Ovary (tissue), 7 donors: ENCODE measurements at regions not wholly inside any gene's neighbourhood (a gene's known extent, or its start where the extent isn't known, plus 50 kb on each side); places are given as distances from the start of the nearest gene placed in this dataset.

Experiments used
- DNase-seq, 5 donors: peaks; one replicate each; pipeline ENCODE4 v3.0.0-alpha.2; 2019 to 2020
- H3K27ac ChIP-seq, 2 donors: fragments of 200-600 bp; one replicate each; pipeline versions ENCODE4 v1.5.1 to v1.8.0; 2019 to 2022
- H3K27me3 ChIP-seq: fragments of 200-600 bp; one replicate; pipeline ENCODE4 v1.8.0; 2022
- H3K36me3 ChIP-seq: fragments of 200-600 bp; sonication (generic); one replicate; pipeline ENCODE4 v1.5.1; 2019
- H3K4me1 ChIP-seq: one replicate; pipeline ENCODE4 v1.8.1; 2013; ENCODE audit warnings: mild to moderate bottlenecking, moderate library complexity; ENCODE audit not compliant: insufficient read depth
- H3K4me3 ChIP-seq: fragments of 200-600 bp; sonication (generic); one replicate; pipeline ENCODE4 v1.5.1; 2017
- H3K9me3 ChIP-seq, 2 donors: fragments of 200-600 bp in 1 of 2; sonication (generic) in 1 of 2; one replicate each; pipeline versions ENCODE4 v1.5.1 to v1.8.1; 2013 to 2019; ENCODE audit warnings: mild to moderate bottlenecking in 1 of 2, moderate library complexity in 1 of 2
- CTCF ChIP-seq, 3 donors: fragments of 450-650 bp in 2 of 3; fragments of 200-600 bp in 1 of 3; IDR thresholded peaks; one replicate each; pipeline versions ENCODE4 v1.5.1 to v1.8.0; 2016 to 2022; ENCODE audit warnings: antibody characterized with exemption in 3 of 3, mild to moderate bottlenecking in 1 of 3
- EP300 ChIP-seq: sonication (generic); formaldehyde crosslinking; IDR thresholded peaks from one replicate; pipeline ENCODE4 v1.6.1; 2017; ENCODE audit warnings: antibody characterized with exemption
- POLR2A ChIP-seq: fragments of 450-650 bp; IDR thresholded peaks from one replicate; pipeline ENCODE4 v1.6.1; 2017; ENCODE audit warnings: antibody characterized with exemption, mild to moderate bottlenecking, moderate library complexity
- WGBS, 3 donors: extraction: QIAGEN DNeasy Blood & Tissue Kit in 1 of 3; methylation state at CpG; one replicate each; pipeline versions ENCODE4 v1.1.5 to v1.1.7; 2013 to 2017; 5-methylcytosine and 5-hydroxymethylcytosine counted together
- intact Hi-C, 4 donors: fragments of 100-400 bp; cut with DNase I; formaldehyde crosslinking; loops; one replicate each; pipeline versions ENCODE4 v1.11.0 to v1.15.1; 2022 to 2023
- donor health status: DM: no; HTN: no; CAD: no; lungs with moderate emphysema.
- donor health status: DM: no; HTN: no; CAD: no.
- donor health status: Bipolar disorder and iron deficiency.
- donor health status: DM: no; HTN: no; CAD: no.
- donor health status: DM: yes; HTN: yes; CAD: no.

GRCh38 chr7:46386428-46387399, 465.6 kb upstream of the IGFBP3 start:
- intact Hi-C loops, result no loop called here
- no peaks in the 10 kb centered on the region for H3K9me3 ChIP-seq
- no peak for TF ChIP-seq CTCF (IDR thresholded peaks at IDR 0.05)
- no peak for TF ChIP-seq POLR2A
- TF ChIP-seq EP300, result no peak
- no peak for DNase-seq
- no peak overlapping the region for H3K27ac ChIP-seq
- WGBS, 3 donors, result 56 to 67% (median 60%) methylated on average over 6 of the region's 6 CpGs
- no peaks in the 10 kb centered on the region for H3K27me3 ChIP-seq
- no peak overlapping the region for H3K4me3 ChIP-seq
- H3K36me3 ChIP-seq, result no peaks in the 10 kb centered on the region
- H3K4me1 ChIP-seq, result no peaks in the 10 kb centered on the region

DNA sequence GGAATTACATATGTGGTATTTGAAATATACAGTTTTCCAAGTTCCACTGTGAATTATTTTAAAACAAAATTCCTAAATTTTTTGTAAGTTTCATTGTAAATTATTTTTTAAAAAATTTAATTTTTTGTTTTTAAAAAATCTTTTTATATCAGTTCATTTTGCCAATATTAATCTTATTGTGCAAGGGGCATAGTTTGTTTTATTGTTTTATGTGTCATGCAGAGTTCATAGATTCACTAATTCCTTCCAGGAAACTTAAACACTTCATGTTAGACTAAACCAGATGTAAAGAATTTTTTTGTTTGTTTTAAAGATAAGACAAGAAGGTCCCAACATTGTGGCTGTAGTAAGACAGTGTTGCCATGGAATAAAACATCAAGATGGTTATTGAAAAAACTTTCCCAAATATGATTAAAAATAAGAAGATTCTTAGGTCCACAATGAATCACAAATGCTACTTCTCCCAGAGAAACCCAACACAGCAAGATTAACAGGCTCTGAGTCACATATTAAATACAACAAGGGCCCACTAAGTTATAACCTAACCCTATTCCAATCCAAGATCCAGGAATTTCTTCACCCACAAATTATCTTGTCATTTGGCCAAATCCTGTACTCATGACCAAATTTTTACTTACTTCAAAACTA, 464.7 kb upstream of the IGFBP3 start:
- no peak for DNase-seq
- Histone ChIP-seq H3K4me3 (no peak overlapping the region), H3K9me3 (no peaks in the 10 kb centered on the region), H3K36me3 (no peaks in the 10 kb centered on the region), H3K27ac (no peak overlapping the region), H3K4me1 (no peaks in the 10 kb centered on the region), H3K27me3 (no peaks in the 10 kb centered on the region)
- no peak for TF ChIP-seq EP300
- intact Hi-C loops, result no loop called here

GRCh38 chr7:46383605-46384004, 462.5 kb upstream of the IGFBP3 start:
- H3K27me3 ChIP-seq, result no peaks in the 10 kb centered on the region
- WGBS, 3 donors, result 89 to 91% (median 91%) methylated on average over 2 of the region's 2 CpGs
- intact Hi-C loops, result no loop called here

DNA sequence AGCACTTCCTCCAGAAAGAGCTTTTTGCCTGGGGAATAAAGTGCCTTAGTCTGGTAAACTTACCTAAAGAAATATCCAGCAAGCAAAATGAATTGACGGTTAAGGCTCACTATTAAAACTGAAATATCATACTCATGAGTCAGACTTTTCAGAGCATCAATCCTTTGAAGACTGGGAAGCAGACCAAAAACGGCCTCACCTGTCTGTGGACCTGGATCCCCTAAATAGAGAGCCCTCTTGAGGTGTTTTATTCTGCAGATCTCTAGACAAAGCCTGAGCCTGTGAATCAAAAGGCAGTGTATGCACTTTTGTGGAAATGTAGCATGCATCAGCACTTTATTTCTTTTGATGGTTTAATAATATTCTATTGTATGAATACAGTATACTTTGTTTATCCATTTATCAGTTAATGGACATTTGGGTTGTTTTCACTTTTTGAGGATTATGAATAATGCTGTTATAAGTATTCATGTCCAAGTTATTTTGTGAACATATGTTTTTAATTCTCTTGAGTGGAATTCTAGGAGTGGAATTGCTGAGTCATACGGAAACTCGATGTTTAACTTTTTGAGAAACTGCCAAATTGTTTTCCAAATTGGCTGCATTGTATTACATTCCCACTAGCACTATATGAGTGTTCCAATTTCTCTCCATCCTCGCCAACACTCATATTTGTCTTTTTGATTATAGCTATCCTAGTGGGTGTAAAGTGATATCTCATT, 449.0 kb upstream of the IGFBP3 start:
- 42 to 53% (median 46%) methylated on average over 5 of the region's 5 CpGs for WGBS, 3 donors
- H3K27ac ChIP-seq, result no peak overlapping the region
- H3K4me1 ChIP-seq, result no peaks in the 10 kb centered on the region
- no peak for DNase-seq
- H3K4me3 ChIP-seq, result no peak overlapping the region
- H3K9me3 ChIP-seq, result no peaks in the 10 kb centered on the region
- H3K27me3 ChIP-seq, result no peaks in the 10 kb centered on the region
- intact Hi-C loops, result no loop called here
- no peaks in the 10 kb centered on the region for H3K36me3 ChIP-seq
- TF ChIP-seq EP300 (no peak), CTCF (IDR thresholded peaks at IDR 0.05) (no peak), POLR2A (no peak)

More at GRCh38 chr7:46383605-46384004, 462.5 kb upstream of the IGFBP3 start:
- H3K4me3 ChIP-seq, result no peak overlapping the region
- H3K9me3 ChIP-seq, result no peaks in the 10 kb centered on the region
- no peaks in the 10 kb centered on the region for H3K36me3 ChIP-seq
- TF ChIP-seq POLR2A (no peak), EP300 (no peak), CTCF (IDR thresholded peaks at IDR 0.05) (no peak)
- no peak for DNase-seq
- no peak overlapping the region for H3K27ac ChIP-seq
- no peaks in the 10 kb centered on the region for H3K4me1 ChIP-seq
